NCI-H1105 treated with DMSO at 0.1 percent for 48 hours (cell line): ENCODE measurements at regions not wholly inside any gene's neighbourhood (a gene's known extent, or its start where the extent isn't known, plus 50 kb on each side); places are given as distances from the start of the nearest gene placed in this dataset.
A peak's percentile ranks its signal among the peaks of the same experiment; 100 is the strongest.

Experiments used
- DNase-seq: peaks from one replicate; lab custom pipeline; 2025; lab: John Stamatoyannopoulos, UW

DNA sequence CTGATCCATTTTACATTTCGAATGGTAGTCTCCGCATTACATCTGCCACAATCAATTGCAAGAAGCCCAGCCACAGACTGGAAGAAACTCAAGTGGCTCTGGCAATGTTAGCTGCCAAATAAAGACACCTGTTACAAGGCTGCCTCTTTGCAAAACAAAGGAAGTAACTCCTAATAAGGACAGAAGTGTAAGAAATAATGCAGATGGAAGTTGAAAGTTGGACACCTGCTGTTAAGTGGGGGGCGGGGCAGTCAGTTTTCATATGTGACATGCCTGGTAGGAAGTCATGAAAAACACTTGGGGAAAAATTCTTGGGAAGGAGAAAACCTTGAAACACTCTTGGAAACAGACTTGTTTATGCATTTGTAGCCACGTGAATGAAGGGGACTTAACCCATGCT is 54.1 kb upstream of the ATP2C1 start:
- peak; percentile 100 for DNase-seq

DNA sequence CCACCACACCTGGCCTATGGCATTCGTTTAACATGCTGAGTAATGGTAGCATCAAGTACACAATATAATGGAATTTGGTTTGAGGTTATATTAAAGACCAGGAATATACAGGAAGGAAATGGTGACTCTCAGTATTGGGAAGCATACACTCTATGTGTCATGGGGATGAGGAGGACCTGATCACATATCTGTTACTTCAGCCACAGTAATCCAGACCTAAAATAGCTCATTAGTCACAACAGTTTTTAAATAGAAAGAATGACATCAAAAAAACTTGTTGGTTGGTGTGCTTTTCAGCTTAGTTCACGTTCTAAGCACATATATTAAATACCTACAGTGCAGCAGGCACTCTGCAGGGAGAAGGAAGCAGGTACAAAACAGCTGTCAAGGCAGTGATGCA is 52.5 kb upstream of the ATP2C1 start:
- no peak for DNase-seq

DNA sequence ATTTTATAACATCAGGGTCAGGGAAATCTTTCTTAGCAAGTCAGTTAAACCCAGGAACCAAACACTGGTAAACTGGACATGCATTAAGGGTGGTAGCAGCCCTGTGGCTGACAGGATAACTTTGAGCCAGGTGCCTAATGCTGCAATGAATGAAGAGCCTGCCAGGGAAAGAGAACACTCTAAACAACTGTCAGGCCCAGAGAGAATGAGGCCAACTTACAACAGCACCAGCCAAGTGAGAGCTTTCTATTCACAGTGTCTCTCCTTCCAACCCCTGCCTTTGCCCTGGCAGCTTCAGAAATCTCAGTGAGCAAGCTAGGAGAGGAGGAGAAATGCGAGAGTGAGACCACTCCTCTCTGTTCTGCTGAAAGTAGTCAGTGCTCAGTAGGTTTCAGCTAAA is 50.4 kb upstream of the ATP2C1 start:
- DNase-seq: no peak
